B cell (primary cell): ENCODE measurements at regions not wholly inside any gene's neighbourhood (a gene's known extent, or its start where the extent isn't known, plus 50 kb on each side); places are given as distances from the start of the nearest gene placed in this dataset.

Experiments
- ATAC-seq: fragments of 200-7000 bp; cut with Tn5 transposase; one replicate; pipeline ENCODE4 v1.10.0; 2021; ENCODE audit warnings: low read depth, mild to moderate bottlenecking, moderate number of reproducible peaks, moderate library complexity
- CTCF ChIA-PET: fragments of 350-600 bp; sonication (Branson Sonifier 250); formaldehyde crosslinking; loops from one replicate; lab custom pipeline; 2021; ENCODE audit warnings: antibody characterized with exemption, inconsistent platforms; lab: Charles Lee
- POLR2A ChIA-PET: fragments of 350-600 bp; sonication (Branson Sonifier 250); formaldehyde crosslinking; loops from one replicate; lab custom pipeline; 2021; ENCODE audit warnings: antibody characterized with exemption; lab: Charles Lee
- DNase-seq: peaks from one replicate; pipeline ENCODE4 v3.0.0; 2013
- H2AFZ ChIP-seq: 2 replicates; pipeline ENCODE4 v1.6.1; 2012; ENCODE audit warnings: mild to moderate bottlenecking, low read depth, low read length; ENCODE audit not compliant: insufficient read depth, poor library complexity, severe bottlenecking
- H3K27ac ChIP-seq, 2 donors: 1 replicate in 1 of 2; 2 replicates in 1 of 2; pipeline ENCODE4 v1.5.1; 2012 to 2013; ENCODE audit warnings: low read length in 2 of 2, mild to moderate bottlenecking in 2 of 2, moderate library complexity in 1 of 2
- H3K27me3 ChIP-seq, 4 experiments: fragments of 200-600 bp in 1 of 4; sonication (generic) in 1 of 4; replicated peaks in 1 of 4; 1 replicate in 2 of 4; 2 replicates in 2 of 4; pipeline versions ENCODE4 v1.6.1 to v1.7.0; 2013 to 2016; ENCODE audit warnings: low read length in 3 of 4, mild to moderate bottlenecking in 2 of 4, mixed read lengths in 1 of 4, moderate library complexity in 1 of 4; ENCODE audit not compliant: insufficient read depth in 4 of 4, control insufficient read depth in 3 of 4; ENCODE audit errors: control extremely low read depth in 1 of 4
- H3K36me3 ChIP-seq, 2 experiments: replicated peaks in 1 of 2; 1 replicate in 1 of 2; 2 replicates in 1 of 2; pipeline versions ENCODE4 v1.6.1 to v1.7.1; 2013; ENCODE audit warnings: low read length in 1 of 2; ENCODE audit not compliant: insufficient read depth in 2 of 2, control insufficient read depth in 1 of 2; ENCODE audit errors: control extremely low read depth in 1 of 2, extremely low read depth in 1 of 2
- H3K4me1 ChIP-seq, 2 donors: fragments of 200-600 bp in 1 of 2; sonication (generic) in 1 of 2; 1 replicate in 1 of 2; 2 replicates in 1 of 2; pipeline versions ENCODE4 v1.5.1 to v1.6.1; 2013 to 2017; ENCODE audit warnings: low read length in 2 of 2; ENCODE audit not compliant: control insufficient read depth in 2 of 2, insufficient read depth in 2 of 2
- H3K4me2 ChIP-seq: replicated peaks from 2 replicates; pipeline ENCODE3; 2012; ENCODE audit warnings: mild to moderate bottlenecking, low read depth, low read length; ENCODE audit not compliant: poor library complexity, severe bottlenecking
- H3K4me3 ChIP-seq, 5 experiments: fragments of 200-600 bp in 1 of 5; sonication (generic) in 1 of 5; 1 replicate in 3 of 5; 2 replicates in 2 of 5; pipeline versions ENCODE4 v1.5.1 to v1.7.0; 2011 to 2016; ENCODE audit warnings: low read length in 4 of 5, mild to moderate bottlenecking in 4 of 5, low read depth in 2 of 5, control low read depth in 1 of 5, moderate library complexity in 1 of 5; ENCODE audit not compliant: insufficient read depth in 1 of 5; ENCODE audit errors: control extremely low read depth in 1 of 5, extremely low read depth in 1 of 5
- H3K79me2 ChIP-seq: fragments of 200-600 bp; sonication (generic); one replicate; pipeline ENCODE4 v1.6.0; 2016; ENCODE audit warnings: low read length; ENCODE audit not compliant: control insufficient read depth, insufficient read depth
- H3K9ac ChIP-seq: fragments of 200-600 bp; sonication (generic); 2 replicates; pipeline ENCODE4 v1.6.1; 2017; ENCODE audit warnings: mild to moderate bottlenecking, low read length, moderate library complexity
- H3K9me3 ChIP-seq, 3 donors: one replicate each; pipeline versions ENCODE4 v1.6.1 to v1.7.1; 2013; ENCODE audit warnings: low read length in 2 of 3; ENCODE audit not compliant: control insufficient read depth in 2 of 3, insufficient read depth in 1 of 3; ENCODE audit errors: control extremely low read depth in 1 of 3
- H4K20me1 ChIP-seq: 2 replicates; pipeline ENCODE4 v1.6.0; 2012; ENCODE audit warnings: mild to moderate bottlenecking, low read length; ENCODE audit not compliant: insufficient read depth, control insufficient read depth, poor library complexity, severe bottlenecking
- H3K27ac Mint-ChIP-seq: one replicate; pipeline ENCODE4 v1.8.0; 2021; ENCODE audit warnings: mixed read lengths
- H3K27me3 Mint-ChIP-seq: one replicate; pipeline ENCODE4 v1.8.0; 2021; ENCODE audit warnings: mixed read lengths
- H3K4me1 Mint-ChIP-seq: one replicate; pipeline ENCODE4 v1.8.0; 2021; ENCODE audit warnings: mixed read lengths
- H3K4me3 Mint-ChIP-seq: one replicate; pipeline ENCODE4 v1.8.0; 2021; ENCODE audit warnings: mixed read lengths
- H3K9me3 Mint-ChIP-seq: one replicate; pipeline ENCODE4 v1.8.0; 2022; ENCODE audit warnings: mixed read lengths; ENCODE audit not compliant: insufficient read depth
- CTCF ChIP-seq: fragments of 200-600 bp; IDR thresholded peaks from one replicate; pipeline ENCODE4 v1.8.0; 2022; ENCODE audit warnings: antibody characterized with exemption, mild to moderate bottlenecking
- EZH2 ChIP-seq: IDR thresholded peaks from 2 replicates; pipeline ENCODE4 v1.6.1; 2012; ENCODE audit warnings: borderline replicate concordance, low read depth, mild to moderate bottlenecking, moderate library complexity, low read length; ENCODE audit not compliant: insufficient read depth, poor library complexity, severe bottlenecking
- WGBS: methylation state at CpG from one replicate; pipeline ENCODE4 v1.1.5; 2013; ENCODE audit warnings: missing lambda C conversion rate; ENCODE audit not compliant: insufficient coverage; 5-methylcytosine and 5-hydroxymethylcytosine counted together
- intact Hi-C: fragments of 100-400 bp; cut with micrococcal nuclease; formaldehyde crosslinking; loops from one replicate; pipeline ENCODE4 v1.10.0; 2022

- Histone ChIP-seq H3K9me3 (no peaks in the 10 kb centered on the region), H3K27me3 (no peaks in the 10 kb centered on the region), H3K36me3 (no peaks in the 10 kb centered on the region), H3K4me1 (peaks cover 24 to 29% of the 10 kb centered on the region in 2 donors), H4K20me1 (no peaks in the 10 kb centered on the region), H3K4me2 (no peak overlapping the region), H3K4me3 (no peak overlapping the region), H2AFZ (no peak overlapping the region), H3K9ac (no peak overlapping the region), H3K27ac (no peak overlapping the region), H3K79me2 (no peaks in the 10 kb centered on the region)
- no peak overlapping the region for H3K27ac Mint-ChIP-seq
- DNase-seq (no peak), ATAC-seq (no peak)
- intact Hi-C loops, result no loop called here
- H3K9me3 Mint-ChIP-seq, result peaks cover 3% of the 10 kb centered on the region
- TF ChIP-seq EZH2 (no peak), CTCF (no peak)
- no peaks in the 10 kb centered on the region for H3K27me3 Mint-ChIP-seq
- peaks cover 39% of the 10 kb centered on the region for H3K4me1 Mint-ChIP-seq
- CTCF ChIA-PET, result interaction anchor here (0.5 to 2.2 kb wide), 5 partner anchors 13 to 229 kb away, joined by 3 to 7 read pairs (median 5); no protein-coding TSS in a partner anchor
- POLR2A ChIA-PET, result no interaction called here
- no peak overlapping the region for H3K4me3 Mint-ChIP-seq
Observed at GRCh38 chr6:137284811-137285110, 65.6 kb upstream of the IFNGR1 start.

- WGBS, result 50% methylated on average over 7 of the region's 9 CpGs
- no peak for DNase-seq
- H3K9me3 ChIP-seq, result no peaks in the 10 kb centered on the region
- no peaks in the 10 kb centered on the region for H3K79me2 ChIP-seq
- Mint-ChIP-seq H3K4me3 (peak overlapping the region; percentile 32), H3K9me3 (peaks cover 3% of the 10 kb centered on the region), H3K27ac (peak overlapping the region; percentile 3), H3K4me1 (peaks cover 45% of the 10 kb centered on the region), H3K27me3 (no peaks in the 10 kb centered on the region)
- H2AFZ ChIP-seq, result peak overlapping the region; percentile 4
- no peaks in the 10 kb centered on the region for H3K36me3 ChIP-seq
- H3K4me2 ChIP-seq, result peak overlapping the region; percentile 1
- POLR2A ChIA-PET, result no interaction called here
- no peak for ATAC-seq
- CTCF ChIA-PET, result interaction anchor here (0.5 to 2.2 kb wide), 7 partner anchors 9 to 229 kb away, joined by 3 to 7 read pairs (median 4); no protein-coding TSS in a partner anchor
- peak overlapping the region in 1 of 2 donors; percentile 2 for H3K27ac ChIP-seq
- no peak overlapping the region for H3K9ac ChIP-seq
- H4K20me1 ChIP-seq, result no peaks in the 10 kb centered on the region
- H3K4me3 ChIP-seq, result no peak overlapping the region
- intact Hi-C loops, result no loop called here
- no peaks in the 10 kb centered on the region for H3K27me3 ChIP-seq
- TF ChIP-seq CTCF, result no peak
- TF ChIP-seq EZH2, result no peak
- H3K4me1 ChIP-seq, result peaks cover 30 to 35% of the 10 kb centered on the region in 2 donors
Observed at GRCh38 chr6:137283940-137284810, 65.0 kb upstream of the IFNGR1 start.
